GM18907 (cell line): ENCODE measurements at regions not wholly inside any gene's neighbourhood (a gene's known extent, or its start where the extent isn't known, plus 50 kb on each side); places are given as distances from the start of the nearest gene placed in this dataset.

Source experiments
- ATAC-seq: cut with Tn5 transposase; IDR thresholded peaks from one replicate; pipeline ENCODE4 v1.9.1; 2021; ENCODE audit warnings: mild to moderate bottlenecking, moderate library complexity; ENCODE audit not compliant: unreplicated experiment

DNA sequence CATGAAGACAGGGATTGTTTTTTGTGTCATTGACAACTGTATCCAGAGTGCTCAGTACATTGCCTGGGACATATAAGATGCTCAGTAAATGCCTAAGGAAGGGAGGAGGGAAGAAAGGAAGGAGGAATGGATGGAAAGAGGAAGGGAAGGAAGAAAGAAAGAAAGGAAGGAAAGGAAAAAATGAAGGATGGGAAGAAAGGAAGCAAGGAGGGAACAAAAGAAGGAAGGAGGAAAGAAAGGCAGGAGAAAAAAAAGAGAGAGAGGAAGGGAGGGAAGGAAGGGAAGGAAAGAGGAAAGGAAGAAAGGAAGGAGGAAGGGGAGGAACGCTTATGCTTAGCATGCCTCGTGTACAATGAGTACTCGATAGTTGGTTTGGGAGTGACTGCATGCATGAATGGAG, 514.7 kb downstream of the RPS24 start:
- no peak for ATAC-seq

DNA sequence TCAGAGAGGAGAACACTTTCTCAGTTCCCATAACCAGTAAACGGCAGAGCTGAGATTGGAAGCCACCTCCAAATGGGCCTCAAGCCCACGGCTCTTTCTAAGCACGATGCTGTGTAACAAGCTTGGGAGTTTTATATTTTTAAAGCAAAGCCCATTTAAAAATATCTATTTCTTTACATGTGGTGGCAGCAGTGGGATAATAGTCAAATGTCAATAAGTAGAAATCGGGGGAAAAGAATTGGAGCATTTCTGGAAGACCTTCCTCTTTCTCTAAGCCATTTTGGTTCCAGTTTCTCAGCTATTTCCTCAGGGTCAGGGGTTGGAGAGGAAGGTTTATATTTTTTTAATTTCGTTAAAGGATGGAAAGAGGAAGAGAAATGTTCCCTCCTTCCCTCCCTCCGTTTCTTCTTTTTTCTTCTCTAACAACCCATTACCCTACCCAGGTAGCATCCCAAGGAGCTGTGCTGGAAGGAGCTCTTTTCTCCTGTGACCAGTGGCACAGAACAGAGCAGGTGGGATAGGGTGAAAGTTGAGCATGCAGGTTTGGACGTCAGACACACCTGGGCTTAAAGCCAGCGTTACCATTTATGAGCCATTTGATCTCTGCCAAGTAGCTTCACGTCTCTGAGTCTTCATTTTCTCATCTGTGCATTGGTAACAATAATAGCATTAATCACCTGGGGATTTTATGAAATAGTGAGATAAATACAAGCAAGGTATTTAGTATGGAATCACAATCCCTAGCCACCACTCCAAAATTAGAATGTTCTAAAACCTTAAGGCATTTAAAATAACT, 515.7 kb downstream of the RPS24 start:
- no peak for ATAC-seq

DNA sequence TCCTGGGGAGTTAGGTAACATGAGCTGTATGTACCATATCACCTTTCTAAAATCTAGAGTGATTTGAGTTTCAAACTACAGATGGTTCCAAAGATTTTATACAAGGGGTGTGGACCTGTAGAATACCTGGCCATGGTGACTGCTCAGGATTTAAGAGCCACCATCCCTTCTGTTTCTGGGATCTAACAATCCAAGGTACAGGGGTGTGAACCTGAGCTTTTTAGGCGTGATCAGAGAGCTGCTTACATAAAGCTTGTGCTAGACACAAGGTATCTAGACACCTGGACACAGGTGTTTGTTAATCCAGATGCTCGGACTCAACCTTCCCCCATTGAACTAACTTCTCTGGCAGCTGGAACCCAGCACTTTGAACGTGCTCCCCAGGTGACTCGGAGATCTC, 516.4 kb downstream of the RPS24 start:
- ATAC-seq: no peak

DNA sequence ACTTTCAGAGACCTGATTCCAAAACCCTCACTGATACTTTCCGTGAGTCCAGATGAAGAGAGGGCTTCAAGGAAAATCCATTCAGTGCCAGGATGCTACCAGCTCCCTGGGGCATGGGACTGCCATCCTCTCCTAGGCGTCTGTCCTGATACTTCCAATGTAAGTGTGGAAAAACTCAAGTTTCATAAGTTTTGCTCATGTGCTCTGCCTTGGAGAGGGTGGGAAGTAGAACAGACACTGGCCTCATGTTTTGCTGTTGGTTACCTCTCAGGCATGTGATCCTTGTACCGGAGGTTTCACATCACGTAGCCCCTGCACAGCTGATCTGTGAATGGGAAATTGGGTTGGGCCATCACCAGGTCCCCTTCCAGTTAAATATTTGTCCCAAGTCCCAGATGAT, 517.1 kb downstream of the RPS24 start:
- no peak for ATAC-seq

DNA sequence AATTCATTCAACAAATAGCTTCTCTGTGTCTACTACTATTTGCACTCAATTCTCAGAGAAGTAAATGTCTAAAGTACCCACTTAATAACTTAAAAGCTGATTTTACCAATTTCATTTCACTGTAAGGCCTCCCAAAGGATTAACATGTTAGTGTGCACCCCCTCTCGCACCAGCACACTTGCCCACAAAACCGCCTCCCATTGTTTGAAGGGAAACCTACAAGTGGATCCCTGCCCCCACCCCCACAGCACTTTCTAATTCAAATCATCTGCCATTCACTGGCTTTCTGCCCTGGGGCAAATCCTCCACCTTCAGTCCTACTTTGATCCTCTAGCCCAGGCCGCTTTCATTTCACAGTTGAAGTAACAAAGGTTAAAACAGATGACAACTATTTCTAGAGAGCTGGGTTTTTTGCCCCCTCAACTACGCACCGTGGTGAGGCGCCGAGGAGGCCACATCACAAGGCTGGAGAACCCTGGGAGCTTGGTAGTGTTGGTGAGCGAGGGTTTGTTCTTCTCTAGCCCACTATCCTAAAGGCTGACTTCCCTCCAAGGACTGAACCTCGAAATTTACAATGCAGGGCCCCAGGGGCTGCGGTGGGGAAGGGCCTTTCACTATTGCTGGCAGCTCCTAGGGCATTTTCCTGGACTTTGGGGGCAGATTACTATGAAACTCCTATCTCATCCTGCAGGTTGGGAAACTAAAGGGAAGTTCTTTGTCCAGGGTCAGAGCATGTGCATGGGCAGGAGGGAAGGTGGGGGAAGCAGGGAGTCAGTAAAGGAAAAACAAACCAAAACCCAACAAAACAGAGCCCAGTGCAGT, 517.4 kb upstream of the ZMIZ1 start:
- no peak for ATAC-seq

DNA sequence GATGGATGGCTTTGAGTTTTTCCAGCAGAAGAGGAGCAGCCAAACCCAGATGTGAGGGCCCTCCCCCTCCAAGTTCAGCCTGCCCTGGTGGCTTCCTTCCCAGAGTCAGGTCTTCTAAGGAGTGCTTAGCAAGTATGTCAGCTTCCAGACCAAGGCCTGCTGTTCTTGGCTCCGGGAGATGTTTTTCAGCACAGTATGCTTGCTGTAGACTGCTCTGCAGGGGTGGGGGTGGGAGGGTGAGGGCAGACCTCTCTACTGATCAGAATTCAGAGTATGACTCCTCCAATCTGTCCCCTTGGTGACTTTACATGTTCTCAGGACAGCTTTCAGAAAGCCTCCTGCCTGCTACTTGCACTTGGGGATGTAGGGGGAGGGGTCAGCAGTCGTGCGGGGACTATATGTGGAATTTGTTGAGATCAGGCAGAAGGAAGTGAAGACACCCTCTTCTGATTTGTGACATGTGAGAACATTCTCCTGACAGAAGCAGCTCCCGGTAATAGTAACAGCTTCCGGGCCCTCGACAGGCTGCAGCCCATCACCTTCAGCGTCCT, 516.4 kb upstream of the ZMIZ1 start:
- ATAC-seq: no peak

DNA sequence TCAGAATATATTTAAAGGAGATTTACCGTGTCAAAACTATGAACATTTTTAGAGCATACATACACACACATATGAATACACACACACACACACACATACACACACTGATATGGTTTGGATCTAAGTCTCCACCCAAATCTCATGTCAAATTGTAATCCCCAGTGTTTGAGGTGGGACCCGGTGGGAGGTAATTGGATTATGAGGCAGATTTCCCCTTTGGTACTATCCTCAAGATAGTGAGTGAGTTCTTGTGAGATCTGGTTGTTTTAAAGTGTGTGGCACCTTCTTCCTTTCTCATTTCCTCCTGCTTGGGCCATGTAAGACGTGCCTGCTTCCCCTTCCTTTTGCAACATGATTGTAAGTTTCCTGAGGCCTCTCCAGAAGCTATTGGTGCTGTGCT, 515.0 kb upstream of the ZMIZ1 start:
- ATAC-seq: no peak

DNA sequence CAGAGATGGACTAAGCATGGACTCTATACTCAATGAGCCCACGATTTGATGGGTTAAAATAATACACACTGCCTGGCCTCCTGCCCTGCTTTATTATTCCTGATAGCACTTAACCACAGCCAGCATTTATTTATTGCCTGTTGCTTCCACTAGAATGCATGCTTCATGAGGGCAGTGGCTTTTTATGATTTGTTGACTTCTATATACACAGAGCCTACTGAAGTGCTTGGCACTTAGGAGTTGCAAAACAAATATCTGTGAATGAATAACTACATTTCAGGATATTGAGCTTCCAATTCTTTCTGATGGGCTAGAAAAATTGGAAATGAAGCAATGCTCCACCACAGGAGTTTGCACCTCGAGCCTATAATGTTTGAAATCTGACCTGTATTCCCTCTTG, 513.6 kb upstream of the ZMIZ1 start:
- ATAC-seq: no peak

DNA sequence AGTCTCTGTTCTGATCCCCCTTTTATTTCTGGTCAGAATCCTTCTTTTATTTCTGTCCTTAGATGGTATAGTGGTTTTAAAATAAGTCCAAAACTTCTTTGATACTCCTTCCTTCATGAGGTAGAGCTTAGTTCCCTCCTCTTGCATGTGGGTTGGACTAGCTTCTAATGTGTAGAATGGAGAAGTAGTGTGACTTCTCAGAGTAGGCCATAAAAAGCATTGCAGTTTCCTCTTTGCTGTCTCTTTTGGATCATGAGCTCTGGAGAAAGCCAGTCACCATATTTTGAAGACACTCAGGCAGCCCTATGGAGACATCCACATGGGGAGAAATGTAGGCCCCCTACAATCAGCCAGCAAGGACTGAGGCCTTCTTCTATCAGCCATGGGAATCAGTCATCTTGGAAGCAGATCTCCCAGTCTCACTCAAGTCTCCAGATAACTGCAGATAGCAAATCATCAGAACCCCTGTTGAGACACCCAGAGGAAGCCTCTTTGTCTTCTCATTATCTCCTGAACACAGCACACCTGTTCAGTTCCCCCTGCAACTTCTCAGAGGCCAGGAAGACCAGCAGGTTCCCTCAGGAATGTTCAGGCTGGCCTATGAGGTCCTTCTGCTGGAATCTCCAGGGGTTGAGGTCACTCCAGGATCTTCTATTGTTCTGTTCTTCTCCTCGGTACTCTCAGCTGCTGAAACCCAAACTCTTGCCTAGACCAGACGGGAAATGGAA, 511.9 kb upstream of the ZMIZ1 start:
- ATAC-seq: no peak

DNA sequence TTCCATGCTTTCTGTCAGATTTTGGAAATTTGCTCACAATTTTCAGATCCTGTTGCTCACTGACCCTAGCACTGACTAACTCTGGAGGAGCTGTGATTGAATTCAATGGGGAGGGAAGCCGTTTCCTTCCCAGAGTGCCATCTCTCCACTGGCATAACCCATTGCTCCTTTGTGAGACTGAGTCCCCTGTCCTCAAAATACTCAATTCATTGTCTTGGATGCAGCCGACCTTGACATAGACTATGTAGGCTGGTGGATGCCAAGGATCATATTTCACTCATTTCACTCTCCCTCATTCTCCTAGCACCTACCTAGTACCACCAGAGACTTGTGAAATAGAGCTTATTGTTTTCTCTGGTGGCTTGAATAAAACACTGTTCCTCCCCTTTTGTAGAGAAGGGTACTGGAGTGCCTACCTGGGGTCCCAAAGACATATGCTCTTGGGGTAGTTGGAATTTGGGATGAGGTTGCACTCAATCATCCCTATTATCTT, 511.3 kb upstream of the ZMIZ1 start:
- no peak for ATAC-seq

DNA sequence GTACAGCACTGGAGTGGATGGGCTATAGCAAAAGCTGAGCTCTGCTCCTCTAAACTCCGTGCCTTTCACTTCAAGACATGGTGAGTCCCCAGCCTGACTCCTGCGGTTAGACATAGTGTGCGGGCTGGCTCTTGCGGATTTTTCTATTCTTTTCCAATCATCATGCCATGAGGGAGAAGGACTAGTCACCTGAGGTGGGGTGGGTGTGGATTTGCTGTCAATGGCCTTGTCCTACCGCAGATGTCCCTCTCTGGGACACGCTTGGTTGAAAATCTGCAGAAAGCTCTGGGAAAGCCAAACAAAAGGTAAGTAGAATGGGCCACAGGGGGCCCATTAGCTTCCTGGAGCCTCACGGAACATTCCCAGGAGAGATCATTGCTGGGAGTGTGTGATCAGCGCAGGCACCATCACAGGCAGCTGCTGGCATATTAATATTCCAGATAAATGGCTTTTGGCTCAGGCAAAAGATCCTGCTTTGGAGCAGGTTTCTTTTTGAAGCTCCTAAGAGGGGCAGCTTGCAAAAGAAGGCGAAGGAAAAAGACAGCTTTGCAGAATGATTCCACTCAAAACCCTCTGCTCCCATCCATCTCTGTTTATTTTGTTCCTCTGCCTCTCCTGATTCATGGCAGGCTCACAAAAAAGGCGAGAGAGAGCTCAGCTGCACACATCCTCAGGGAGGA, 509.0 kb upstream of the ZMIZ1 start:
- ATAC-seq: no peak

DNA sequence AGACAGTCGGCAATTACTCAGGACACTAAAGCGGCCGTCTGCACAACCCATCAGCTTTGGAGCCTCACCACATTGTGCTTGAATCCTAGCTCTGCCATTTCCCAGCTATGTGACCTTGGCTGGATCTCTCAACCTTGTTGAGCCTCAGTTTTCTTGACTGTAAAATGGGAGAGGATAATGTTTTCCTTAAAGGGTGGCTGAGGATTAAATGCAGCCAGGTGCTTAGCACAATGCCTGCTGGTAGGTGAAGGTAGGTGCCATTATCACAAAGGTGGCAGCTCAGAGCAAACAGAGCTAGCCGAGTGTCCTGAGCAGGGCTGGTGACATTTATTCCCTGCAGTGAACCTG, 508.5 kb upstream of the ZMIZ1 start:
- no peak for ATAC-seq

DNA sequence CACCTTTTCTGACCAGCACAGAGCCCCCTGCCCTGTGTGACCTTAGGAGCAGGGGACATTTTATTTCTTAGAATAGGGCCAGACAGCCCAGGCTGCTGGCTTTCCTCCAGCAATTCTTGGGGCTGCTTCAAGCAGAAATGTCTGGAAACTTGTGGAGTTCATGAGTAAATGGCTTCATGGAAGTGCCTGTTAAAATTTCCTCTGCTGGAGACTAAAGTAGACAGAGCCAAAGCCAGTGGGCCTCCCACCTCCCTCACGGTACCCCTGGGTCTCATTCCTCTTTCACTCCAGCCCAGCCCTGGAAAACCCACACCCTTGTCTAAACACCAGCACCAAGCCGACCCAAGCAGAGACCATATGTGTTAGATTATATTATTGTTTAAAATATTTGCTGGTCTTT, 505.5 kb upstream of the ZMIZ1 start:
- no peak for ATAC-seq

DNA sequence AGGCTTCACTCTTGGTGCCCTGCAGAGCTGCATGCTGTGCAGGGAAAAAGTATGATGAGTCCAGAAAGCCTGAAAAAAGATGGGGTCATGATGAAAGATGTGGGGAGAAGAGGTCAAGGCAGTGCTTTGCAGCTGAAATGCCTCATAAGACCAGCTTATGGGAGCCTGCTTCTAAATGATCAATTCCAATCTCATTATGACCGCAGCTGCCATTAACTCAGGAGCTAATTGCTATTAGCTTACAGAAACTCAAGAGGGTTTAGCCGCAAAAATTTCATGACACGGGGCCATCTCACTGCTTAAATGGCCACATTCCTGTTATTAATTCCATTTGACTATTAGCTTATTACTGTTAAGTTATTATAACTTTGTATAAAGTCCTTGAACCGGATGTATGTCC, 502.9 kb upstream of the ZMIZ1 start:
- ATAC-seq: no peak

DNA sequence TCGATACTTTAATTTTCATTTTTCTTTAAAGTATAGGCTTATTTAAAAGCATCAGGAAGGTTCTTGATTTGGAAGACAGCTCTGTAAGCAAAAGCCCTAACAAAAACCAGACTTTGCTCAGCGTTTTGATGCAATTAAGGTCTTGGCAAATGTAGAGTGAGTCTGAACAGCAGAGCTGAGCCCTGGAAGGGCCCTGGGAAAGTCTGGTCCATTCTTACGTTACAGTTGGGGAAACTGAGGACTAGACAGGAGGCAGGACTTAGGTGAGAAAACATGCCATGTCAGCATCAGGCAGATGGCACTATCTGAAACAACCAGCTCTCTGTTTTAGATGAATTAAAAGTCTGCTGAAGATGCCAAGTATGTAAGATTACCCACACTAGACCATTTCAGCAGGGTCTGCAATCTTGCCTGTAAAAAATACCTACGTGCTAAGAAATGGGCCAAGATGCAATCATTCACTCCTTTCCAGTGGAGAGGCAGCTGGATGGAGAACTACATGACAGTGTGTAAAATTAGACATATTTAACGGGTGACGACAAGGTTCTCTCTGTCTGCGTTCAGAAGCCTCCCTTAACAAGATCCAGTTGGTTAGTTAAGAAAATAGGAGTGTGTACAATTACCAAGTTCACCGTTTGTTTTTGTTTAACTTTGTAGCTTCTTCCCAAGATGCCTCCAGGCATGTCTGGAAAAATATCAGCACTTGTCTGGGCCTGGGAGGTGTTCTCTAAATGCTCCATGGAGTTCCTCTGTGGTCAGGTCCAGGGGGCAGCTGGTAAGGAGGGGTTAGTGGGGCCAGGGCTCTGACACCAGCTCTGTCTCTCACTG, 502.3 kb upstream of the ZMIZ1 start:
- no peak for ATAC-seq

DNA sequence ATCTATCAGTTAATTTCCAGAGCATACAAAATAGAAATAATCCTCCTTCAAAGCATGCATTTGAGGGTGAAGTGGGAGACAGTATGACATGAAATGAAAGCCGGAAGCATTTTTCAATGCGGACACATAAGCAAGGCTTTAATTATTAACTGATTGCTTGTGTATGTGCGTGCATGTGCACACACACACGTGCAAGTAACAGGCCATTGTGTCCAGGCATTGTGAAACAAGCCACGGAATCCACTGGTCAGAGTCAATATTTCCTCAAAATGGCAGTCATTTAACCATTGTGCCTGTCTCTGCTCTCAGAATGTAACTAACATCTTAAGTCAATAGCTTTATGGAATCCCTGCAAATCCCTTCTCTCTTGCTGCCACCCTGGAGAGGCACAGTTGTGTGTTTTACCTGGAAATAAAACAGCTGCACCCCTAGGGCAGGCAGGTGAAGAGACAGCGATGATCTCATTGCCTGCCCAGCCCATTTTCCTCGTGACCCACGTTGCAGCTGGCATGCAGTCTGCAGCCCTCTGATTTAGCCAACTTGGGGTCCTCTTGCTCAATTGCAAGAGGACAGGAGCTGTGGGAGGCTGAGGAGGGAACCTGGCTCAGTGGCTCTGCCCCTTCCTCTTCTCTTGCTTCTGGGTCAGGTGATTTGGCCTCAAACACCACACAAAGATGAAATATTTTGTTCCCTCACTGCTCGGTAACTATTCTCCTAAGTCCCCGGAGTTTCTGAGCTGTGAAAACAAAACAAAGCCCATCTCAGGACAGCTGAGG, 500.9 kb upstream of the ZMIZ1 start:
- no peak for ATAC-seq

DNA sequence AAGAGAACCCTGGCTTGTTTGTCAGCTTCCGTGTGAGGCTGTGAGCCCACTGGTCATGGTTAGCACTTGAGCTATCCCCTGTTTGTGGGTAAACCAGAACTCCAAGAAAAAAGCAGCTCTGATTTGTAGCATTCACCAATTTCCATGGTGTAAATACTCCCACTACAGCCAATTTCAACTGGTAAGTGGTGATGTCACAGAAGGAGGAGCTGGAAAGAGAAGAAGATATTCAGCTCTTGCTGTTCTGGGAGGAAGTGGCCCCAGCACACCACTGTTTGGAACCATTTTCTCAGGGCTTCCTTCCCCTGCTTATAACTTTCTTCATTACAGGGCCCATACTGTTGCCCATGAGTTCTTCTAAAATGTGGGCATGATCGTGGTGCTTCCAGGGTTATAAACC, 500.1 kb upstream of the ZMIZ1 start:
- ATAC-seq: no peak

DNA sequence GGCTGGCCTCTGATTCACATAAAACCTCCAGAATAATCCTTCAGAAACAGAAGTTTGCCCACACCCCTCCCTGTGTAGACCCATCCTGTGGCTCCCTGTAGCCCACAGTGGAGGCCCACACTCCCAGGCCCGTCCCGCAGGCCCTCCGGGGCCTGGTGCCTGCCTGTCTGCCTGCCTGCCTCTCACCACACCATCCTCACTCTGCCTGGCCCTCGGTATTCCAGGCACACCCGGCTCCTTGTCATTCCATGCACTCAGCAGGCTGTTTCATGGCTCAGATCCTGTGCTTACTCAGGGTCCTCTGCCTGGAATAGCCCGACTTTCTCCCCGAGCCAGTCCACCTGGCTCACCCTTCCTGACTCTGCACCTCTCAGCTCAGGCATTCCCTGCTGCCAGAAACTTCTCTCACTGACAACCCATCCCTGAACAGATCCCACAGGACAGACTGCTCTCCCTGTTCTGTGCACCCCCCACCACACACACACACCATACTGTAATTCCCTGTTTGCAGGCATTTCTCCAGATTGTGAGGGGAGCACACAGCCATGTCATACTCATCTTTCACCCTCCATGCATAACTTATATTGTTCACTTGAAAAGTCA, 498.0 kb upstream of the ZMIZ1 start:
- no peak for ATAC-seq

DNA sequence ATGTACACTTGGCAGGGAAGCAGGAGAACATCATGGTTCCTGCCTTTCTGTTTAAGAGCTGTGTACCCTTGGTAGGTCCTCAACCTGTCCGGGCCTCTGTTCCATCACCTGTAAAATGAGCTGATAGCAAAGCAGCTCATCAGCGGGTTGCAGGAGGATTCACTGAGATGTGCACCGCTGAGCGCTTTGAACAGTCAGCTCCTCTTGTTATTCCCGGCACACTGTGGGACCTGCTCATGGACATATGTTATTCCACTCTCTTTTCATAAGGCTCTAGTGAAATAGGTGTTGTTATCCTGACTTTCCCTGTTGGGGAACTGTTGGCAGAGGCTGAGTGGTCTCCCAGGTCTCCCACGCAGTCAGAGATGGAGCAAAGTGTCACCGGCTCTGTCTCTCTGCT, 497.5 kb upstream of the ZMIZ1 start:
- ATAC-seq: no peak
